ENCODE measurements at regions not wholly inside any gene's neighbourhood (a gene's known extent, or its start where the extent isn't known, plus 50 kb on each side); places are given as distances from the start of the nearest gene placed in this dataset.

DNA sequence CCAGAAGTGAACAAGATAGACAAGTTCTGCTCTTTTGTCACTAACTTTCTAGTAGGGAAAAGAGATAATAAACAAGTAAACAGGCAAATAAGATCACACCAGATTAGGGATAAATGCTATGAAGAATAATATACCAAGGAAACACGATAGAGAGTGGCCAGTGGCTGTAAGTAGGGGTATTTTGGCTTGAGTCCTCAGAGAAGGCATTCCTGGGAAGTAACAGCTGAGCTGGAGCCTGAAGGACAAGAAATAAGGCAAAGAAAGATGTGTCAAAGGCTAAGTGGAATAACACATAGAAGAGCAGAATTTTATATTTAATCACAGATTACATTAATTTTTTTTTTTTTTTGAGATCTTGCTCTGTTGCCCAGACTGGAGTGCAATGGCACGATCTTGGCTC, 366.2 kb downstream of the ZIC1 start:
- TF ChIP-seq, protein P1, sequence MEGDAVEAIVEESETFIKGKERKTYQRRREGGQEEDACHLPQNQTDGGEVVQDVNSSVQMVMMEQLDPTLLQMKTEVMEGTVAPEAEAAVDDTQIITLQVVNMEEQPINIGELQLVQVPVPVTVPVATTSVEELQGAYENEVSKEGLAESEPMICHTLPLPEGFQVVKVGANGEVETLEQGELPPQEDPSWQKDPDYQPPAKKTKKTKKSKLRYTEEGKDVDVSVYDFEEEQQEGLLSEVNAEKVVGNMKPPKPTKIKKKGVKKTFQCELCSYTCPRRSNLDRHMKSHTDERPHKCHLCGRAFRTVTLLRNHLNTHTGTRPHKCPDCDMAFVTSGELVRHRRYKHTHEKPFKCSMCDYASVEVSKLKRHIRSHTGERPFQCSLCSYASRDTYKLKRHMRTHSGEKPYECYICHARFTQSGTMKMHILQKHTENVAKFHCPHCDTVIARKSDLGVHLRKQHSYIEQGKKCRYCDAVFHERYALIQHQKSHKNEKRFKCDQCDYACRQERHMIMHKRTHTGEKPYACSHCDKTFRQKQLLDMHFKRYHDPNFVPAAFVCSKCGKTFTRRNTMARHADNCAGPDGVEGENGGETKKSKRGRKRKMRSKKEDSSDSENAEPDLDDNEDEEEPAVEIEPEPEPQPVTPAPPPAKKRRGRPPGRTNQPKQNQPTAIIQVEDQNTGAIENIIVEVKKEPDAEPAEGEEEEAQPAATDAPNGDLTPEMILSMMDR (IDR thresholded peaks at IDR 0.05), result no peak
- TF ChIP-seq EP300 (IDR thresholded peaks at IDR 0.05) (no peak), POLR2A (IDR thresholded peaks at IDR 0.05) (no peak)
- H3K36me3 ChIP-seq, result no peaks in the 10 kb centered on the region
- 79 to 87% methylated on average over 2 of the region's 2 CpGs for WGBS, 2 donors
- no peaks in the 10 kb centered on the region for H3K27me3 ChIP-seq
- H3K4me1 ChIP-seq, result no peaks in the 10 kb centered on the region
- no peak overlapping the region for H3K4me3 ChIP-seq
- no peaks in the 10 kb centered on the region for H3K9me3 ChIP-seq
- no peak overlapping the region for H3K27ac ChIP-seq
- no peak for DNase-seq (ENCODE audit: low spot score in 2 of 2)

DNA sequence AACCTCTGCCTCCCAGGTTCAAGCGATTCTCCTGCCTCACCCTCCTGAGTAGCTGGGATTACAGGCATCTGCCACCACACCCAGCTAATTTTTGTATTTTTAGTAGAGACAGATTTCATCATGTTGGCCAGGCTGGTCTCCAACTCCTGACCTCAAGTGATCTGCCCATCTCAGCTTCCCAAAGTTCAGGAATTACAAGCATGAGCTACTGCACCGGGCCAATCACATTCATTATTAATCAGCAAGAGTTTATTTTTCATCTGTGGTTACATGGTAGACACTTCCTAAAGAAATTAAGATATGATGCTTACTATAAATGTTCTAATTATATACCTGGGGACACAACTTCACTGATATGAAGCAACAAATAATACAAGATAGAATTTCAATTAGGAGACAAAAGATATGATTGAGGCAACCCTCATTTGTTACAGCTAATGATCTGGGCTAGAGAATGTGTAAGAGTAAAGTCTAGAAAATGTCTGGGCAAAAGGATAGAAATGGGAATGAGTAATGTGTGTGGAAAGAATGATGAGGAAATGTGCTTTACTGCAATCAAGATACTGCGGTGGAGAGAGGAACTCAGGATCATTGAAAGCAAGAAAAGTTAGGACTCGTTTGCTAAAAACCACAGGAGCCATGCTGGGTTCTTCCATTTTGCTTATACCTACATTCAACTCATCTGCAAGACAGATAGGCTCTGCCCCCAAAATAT, 366.8 kb downstream of the ZIC1 start:
- Histone ChIP-seq H3K9me3 (no peaks in the 10 kb centered on the region), H3K4me1 (no peaks in the 10 kb centered on the region), H3K4me3 (no peak overlapping the region), H3K27ac (no peak overlapping the region), H3K27me3 (no peaks in the 10 kb centered on the region), H3K36me3 (no peaks in the 10 kb centered on the region)
- 87 to 89% methylated on average over 4 of the region's 4 CpGs for WGBS, 2 donors
- TF ChIP-seq, protein P1 (IDR thresholded peaks at IDR 0.05), result no peak
- TF ChIP-seq POLR2A (IDR thresholded peaks at IDR 0.05) (no peak), EP300 (IDR thresholded peaks at IDR 0.05) (no peak)
- no peak for DNase-seq (ENCODE audit: low spot score in 2 of 2)

GRCh38 chr3:147793841-147794240, 384.7 kb downstream of the ZIC1 start:
- Histone ChIP-seq H3K4me3 (no peak overlapping the region), H3K4me1 (no peaks in the 10 kb centered on the region), H3K27ac (no peak overlapping the region), H3K9me3 (no peaks in the 10 kb centered on the region), H3K36me3 (no peaks in the 10 kb centered on the region), H3K27me3 (no peaks in the 10 kb centered on the region)
- 60% methylated on average over 2 of the region's 2 CpGs for WGBS, 2 donors
- TF ChIP-seq, protein P1 (IDR thresholded peaks at IDR 0.05), result no peak
- TF ChIP-seq POLR2A (IDR thresholded peaks at IDR 0.05) (no peak), EP300 (IDR thresholded peaks at IDR 0.05) (no peak)
- DNase-seq (ENCODE audit: low spot score in 2 of 2), result no peak

GRCh38 chr3:147794596-147794995, 385.4 kb downstream of the ZIC1 start:
- H3K4me1 ChIP-seq, result no peaks in the 10 kb centered on the region
- TF ChIP-seq, protein P1 (IDR thresholded peaks at IDR 0.05), result no peak
- no peak for TF ChIP-seq EP300 (IDR thresholded peaks at IDR 0.05)
- TF ChIP-seq POLR2A (IDR thresholded peaks at IDR 0.05), result no peak
- H3K4me3 ChIP-seq, result no peak overlapping the region
- H3K9me3 ChIP-seq, result no peaks in the 10 kb centered on the region
- 94 to 95% methylated on average over 3 of the region's 3 CpGs for WGBS, 2 donors
- no peaks in the 10 kb centered on the region for H3K36me3 ChIP-seq
- DNase-seq (ENCODE audit: low spot score in 2 of 2), result no peak
- H3K27ac ChIP-seq, result no peak overlapping the region
- no peaks in the 10 kb centered on the region for H3K27me3 ChIP-seq

GRCh38 chr3:147795418-147795817, 386.3 kb downstream of the ZIC1 start:
- TF ChIP-seq EP300 (IDR thresholded peaks at IDR 0.05), result no peak
- TF ChIP-seq, protein P1 (IDR thresholded peaks at IDR 0.05), result no peak
- no peak for TF ChIP-seq POLR2A (IDR thresholded peaks at IDR 0.05)
- no peak overlapping the region for H3K27ac ChIP-seq
- no peaks in the 10 kb centered on the region for H3K36me3 ChIP-seq
- no peak overlapping the region for H3K4me3 ChIP-seq
- H3K27me3 ChIP-seq, result no peaks in the 10 kb centered on the region
- 39 to 51% methylated on average over 1 of the region's 1 CpG for WGBS, 2 donors
- no peak for DNase-seq (ENCODE audit: low spot score in 2 of 2)
- H3K4me1 ChIP-seq, result peaks cover 0 to 5% (median 0%) of the 10 kb centered on the region in 4 donors
- H3K9me3 ChIP-seq, result no peaks in the 10 kb centered on the region
